HL-60 (cell line): ENCODE measurements at regions not wholly inside any gene's neighbourhood (a gene's known extent, or its start where the extent isn't known, plus 50 kb on each side); places are given as distances from the start of the nearest gene placed in this dataset.

Experiments
- DNase-seq, 2 experiments: peaks; one replicate each; pipeline ENCODE4 v3.0.0-alpha.2; 2010 to 2020; ENCODE audit warnings: low read depth in 1 of 2, low spot score in 1 of 2
- H3K27ac ChIP-seq: fragments of 250-450 bp; sonication (Bioruptor Pico); replicated peaks from 2 replicates; pipeline ENCODE4 v1.5.1; 2020; ENCODE audit warnings: mild to moderate bottlenecking, moderate library complexity
- H3K27me3 ChIP-seq: fragments of 250-450 bp; sonication (Bioruptor Pico); 2 replicates; pipeline ENCODE4 v1.5.1; 2021; ENCODE audit warnings: mild to moderate bottlenecking, moderate library complexity; ENCODE audit not compliant: insufficient read depth, poor library complexity, severe bottlenecking
- H3K4me3 ChIP-seq: replicated peaks from 2 replicates; pipeline ENCODE4 v1.5.1; 2011; ENCODE audit warnings: mild to moderate bottlenecking, control low read depth, low read length; ENCODE audit not compliant: insufficient read depth
- GABPA ChIP-seq: IDR thresholded peaks from 2 replicates; pipeline ENCODE4 v1.6.1; 2012; ENCODE audit warnings: low read depth
- POLR2AphosphoS5 ChIP-seq: IDR thresholded peaks from 2 replicates; pipeline ENCODE4 v1.6.1; 2012; ENCODE audit warnings: low read depth
- SPI1 ChIP-seq: IDR thresholded peaks from 2 replicates; pipeline ENCODE4 v1.6.1; 2012; ENCODE audit warnings: low read depth, mild to moderate bottlenecking, borderline replicate concordance
- TF ChIP-seq, protein P1 (sequence below): IDR thresholded peaks from one replicate; pipeline ENCODE4 v1.5.1; 2011; ENCODE audit warnings: low read length, control low read depth, inconsistent platforms; ENCODE audit not compliant: insufficient read depth
- TF ChIP-seq, protein P2 (sequence below): IDR thresholded peaks from 2 replicates; pipeline ENCODE4 v1.6.1; 2012; ENCODE audit warnings: low read depth; ENCODE audit not compliant: insufficient replicate concordance

DNA sequence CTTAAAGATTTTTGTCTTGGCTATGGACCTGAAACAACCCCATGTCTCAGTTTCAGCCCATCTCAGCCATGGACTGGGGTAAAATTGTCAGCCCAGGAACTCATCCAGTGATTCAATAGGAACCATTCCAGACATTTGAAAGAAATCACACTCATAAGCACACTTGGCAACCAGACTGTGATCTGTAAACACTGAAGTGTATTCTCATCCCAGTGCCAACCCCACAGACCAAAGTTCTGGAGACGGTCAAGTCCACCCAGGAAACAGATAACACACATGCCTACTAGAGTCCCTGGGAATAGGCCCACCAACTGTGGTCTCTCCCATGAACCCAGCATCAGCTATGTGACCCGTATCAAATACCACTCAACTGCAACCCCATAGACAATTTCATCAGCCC, 804.6 kb downstream of the TRHDE start:
- DNase-seq, result no peak
- Histone ChIP-seq H3K27ac (no peak overlapping the region), H3K27me3 (no peaks in the 10 kb centered on the region), H3K4me3 (no peak overlapping the region)
- TF ChIP-seq SPI1, result no peak
- TF ChIP-seq GABPA, result no peak
- TF ChIP-seq POLR2AphosphoS5, result no peak
- TF ChIP-seq, protein P1, sequence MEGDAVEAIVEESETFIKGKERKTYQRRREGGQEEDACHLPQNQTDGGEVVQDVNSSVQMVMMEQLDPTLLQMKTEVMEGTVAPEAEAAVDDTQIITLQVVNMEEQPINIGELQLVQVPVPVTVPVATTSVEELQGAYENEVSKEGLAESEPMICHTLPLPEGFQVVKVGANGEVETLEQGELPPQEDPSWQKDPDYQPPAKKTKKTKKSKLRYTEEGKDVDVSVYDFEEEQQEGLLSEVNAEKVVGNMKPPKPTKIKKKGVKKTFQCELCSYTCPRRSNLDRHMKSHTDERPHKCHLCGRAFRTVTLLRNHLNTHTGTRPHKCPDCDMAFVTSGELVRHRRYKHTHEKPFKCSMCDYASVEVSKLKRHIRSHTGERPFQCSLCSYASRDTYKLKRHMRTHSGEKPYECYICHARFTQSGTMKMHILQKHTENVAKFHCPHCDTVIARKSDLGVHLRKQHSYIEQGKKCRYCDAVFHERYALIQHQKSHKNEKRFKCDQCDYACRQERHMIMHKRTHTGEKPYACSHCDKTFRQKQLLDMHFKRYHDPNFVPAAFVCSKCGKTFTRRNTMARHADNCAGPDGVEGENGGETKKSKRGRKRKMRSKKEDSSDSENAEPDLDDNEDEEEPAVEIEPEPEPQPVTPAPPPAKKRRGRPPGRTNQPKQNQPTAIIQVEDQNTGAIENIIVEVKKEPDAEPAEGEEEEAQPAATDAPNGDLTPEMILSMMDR, result no peak
- TF ChIP-seq, protein P2, sequence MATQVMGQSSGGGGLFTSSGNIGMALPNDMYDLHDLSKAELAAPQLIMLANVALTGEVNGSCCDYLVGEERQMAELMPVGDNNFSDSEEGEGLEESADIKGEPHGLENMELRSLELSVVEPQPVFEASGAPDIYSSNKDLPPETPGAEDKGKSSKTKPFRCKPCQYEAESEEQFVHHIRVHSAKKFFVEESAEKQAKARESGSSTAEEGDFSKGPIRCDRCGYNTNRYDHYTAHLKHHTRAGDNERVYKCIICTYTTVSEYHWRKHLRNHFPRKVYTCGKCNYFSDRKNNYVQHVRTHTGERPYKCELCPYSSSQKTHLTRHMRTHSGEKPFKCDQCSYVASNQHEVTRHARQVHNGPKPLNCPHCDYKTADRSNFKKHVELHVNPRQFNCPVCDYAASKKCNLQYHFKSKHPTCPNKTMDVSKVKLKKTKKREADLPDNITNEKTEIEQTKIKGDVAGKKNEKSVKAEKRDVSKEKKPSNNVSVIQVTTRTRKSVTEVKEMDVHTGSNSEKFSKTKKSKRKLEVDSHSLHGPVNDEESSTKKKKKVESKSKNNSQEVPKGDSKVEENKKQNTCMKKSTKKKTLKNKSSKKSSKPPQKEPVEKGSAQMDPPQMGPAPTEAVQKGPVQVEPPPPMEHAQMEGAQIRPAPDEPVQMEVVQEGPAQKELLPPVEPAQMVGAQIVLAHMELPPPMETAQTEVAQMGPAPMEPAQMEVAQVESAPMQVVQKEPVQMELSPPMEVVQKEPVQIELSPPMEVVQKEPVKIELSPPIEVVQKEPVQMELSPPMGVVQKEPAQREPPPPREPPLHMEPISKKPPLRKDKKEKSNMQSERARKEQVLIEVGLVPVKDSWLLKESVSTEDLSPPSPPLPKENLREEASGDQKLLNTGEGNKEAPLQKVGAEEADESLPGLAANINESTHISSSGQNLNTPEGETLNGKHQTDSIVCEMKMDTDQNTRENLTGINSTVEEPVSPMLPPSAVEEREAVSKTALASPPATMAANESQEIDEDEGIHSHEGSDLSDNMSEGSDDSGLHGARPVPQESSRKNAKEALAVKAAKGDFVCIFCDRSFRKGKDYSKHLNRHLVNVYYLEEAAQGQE, result no peak

DNA sequence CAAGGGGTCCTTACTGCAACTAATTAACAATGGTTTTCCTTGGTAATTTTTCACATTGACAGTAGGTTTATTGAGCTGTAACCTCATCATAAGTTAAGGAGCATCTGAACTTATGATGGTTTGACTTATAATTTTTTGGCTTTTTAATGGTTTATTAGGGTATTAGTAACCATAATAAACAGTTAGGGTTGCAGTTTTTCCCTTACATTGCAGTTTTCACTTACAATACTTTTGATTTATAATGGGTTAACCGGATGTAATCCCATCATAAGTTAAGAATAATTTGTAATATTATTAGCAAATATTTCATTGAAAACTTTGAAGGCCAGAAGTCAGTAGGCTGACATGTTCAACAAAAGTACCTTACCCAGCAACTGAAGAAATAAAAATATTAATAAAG, 811.6 kb downstream of the TRHDE start:
- TF ChIP-seq, protein P1, result no peak
- TF ChIP-seq GABPA, result no peak
- no peak for TF ChIP-seq POLR2AphosphoS5
- TF ChIP-seq, protein P2, result no peak
- no peak overlapping the region for H3K4me3 ChIP-seq
- no peak for DNase-seq
- H3K27ac ChIP-seq, result no peak overlapping the region
- H3K27me3 ChIP-seq, result no peaks in the 10 kb centered on the region

DNA sequence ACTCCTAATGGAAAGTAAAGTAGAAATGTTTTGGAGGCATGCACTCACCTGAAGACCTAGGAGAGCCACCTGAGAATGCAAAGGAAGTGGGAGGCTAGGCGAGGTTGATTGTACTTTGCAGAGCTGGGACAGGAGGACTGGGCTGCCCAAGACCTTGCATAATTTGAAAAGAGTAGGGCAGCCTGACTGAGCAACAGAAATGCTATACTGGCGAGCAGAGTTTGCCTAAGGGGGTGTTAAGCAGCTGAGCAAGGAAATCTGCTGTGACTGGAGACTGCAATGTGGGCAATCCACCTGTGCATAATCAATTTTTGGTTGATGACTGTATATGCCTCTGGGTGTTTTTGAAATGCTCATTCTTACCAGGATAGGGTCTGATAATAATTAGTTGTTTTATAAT, 834.1 kb downstream of the TRHDE start:
- Histone ChIP-seq H3K27me3 (no peaks in the 10 kb centered on the region), H3K4me3 (no peak overlapping the region), H3K27ac (no peak overlapping the region)
- TF ChIP-seq SPI1 (no peak), POLR2AphosphoS5 (no peak), GABPA (no peak)
- TF ChIP-seq, protein P1, result no peak
- TF ChIP-seq, protein P2, result no peak
- no peak for DNase-seq
